PC-9 (cell line): ENCODE measurements at regions not wholly inside any gene's neighbourhood (a gene's known extent, or its start where the extent isn't known, plus 50 kb on each side); places are given as distances from the start of the nearest gene placed in this dataset.

Experiments
- BruUV-seq: library from RNA; stranded (reverse); fragments of 400-500 nt; replicated peaks from 2 replicates; lab custom pipeline; 2021; lab: Mats Ljungman, UMichigan
- CTCF ChIA-PET: fragments of 300-600 bp; sonication (Branson Sonifier 250); formaldehyde crosslinking; loops from one replicate; lab custom pipeline; 2022; ENCODE audit warnings: antibody characterized with exemption; lab: Charles Lee
- POLR2A ChIA-PET: fragments of 300-600 bp; sonication (Branson Sonifier 250); formaldehyde crosslinking; loops from one replicate; lab custom pipeline; 2022; ENCODE audit warnings: antibody characterized with exemption; ENCODE audit not compliant: unreplicated experiment; lab: Charles Lee
- DNase-seq, 2 experiments: peaks; one replicate each; pipeline versions ENCODE4 v3.0.0 to v3.0.0-alpha.2; 2015 to 2022; ENCODE audit warnings: mixed read lengths in 1 of 2
- H2AFZ ChIP-seq: fragments of 200-600 bp; sonication (generic); 2 replicates; pipeline ENCODE4 v1.8.1; 2017; ENCODE audit warnings: antibody characterized with exemption
- H3F3A ChIP-seq: fragments of 200-600 bp; sonication (generic); 2 replicates; pipeline ENCODE4 v1.8.1; 2017; ENCODE audit warnings: antibody characterized with exemption, mild to moderate bottlenecking, low read depth; ENCODE audit not compliant: insufficient read depth
- H3K27ac ChIP-seq: fragments of 200-600 bp; sonication (generic); 2 replicates; pipeline ENCODE4 v1.6.1; 2016; ENCODE audit warnings: mixed run types
- H3K27me3 ChIP-seq: fragments of 200-600 bp; sonication (generic); 2 replicates; pipeline ENCODE4 v1.6.1; 2016; ENCODE audit warnings: low read depth, mixed run types; ENCODE audit not compliant: insufficient read depth
- H3K36me3 ChIP-seq: fragments of 200-600 bp; sonication (generic); 2 replicates; pipeline ENCODE4 v1.6.1; 2016; ENCODE audit warnings: low read depth, mixed run types
- H3K4me1 ChIP-seq: fragments of 200-600 bp; sonication (generic); replicated peaks from 2 replicates; pipeline ENCODE4 v1.6.1; 2016; ENCODE audit warnings: mixed run types; ENCODE audit not compliant: insufficient read depth
- H3K4me2 ChIP-seq: fragments of 200-600 bp; sonication (generic); 2 replicates; pipeline ENCODE4 v1.6.1; 2017; ENCODE audit warnings: mixed run types
- H3K4me3 ChIP-seq: fragments of 200-600 bp; sonication (generic); 2 replicates; pipeline ENCODE4 v1.6.1; 2016; ENCODE audit warnings: mixed run types
- H3K79me2 ChIP-seq: fragments of 200-600 bp; sonication (generic); 2 replicates; pipeline ENCODE4 v1.6.1; 2017; ENCODE audit warnings: low read depth, mixed run types
- H3K9me2 ChIP-seq: fragments of 200-600 bp; sonication (generic); 2 replicates; pipeline ENCODE4 v1.8.1; 2017; ENCODE audit warnings: mild to moderate bottlenecking; ENCODE audit not compliant: insufficient read depth
- H3K9me3 ChIP-seq: fragments of 200-600 bp; sonication (generic); 2 replicates; pipeline ENCODE4 v1.8.1; 2016; ENCODE audit warnings: low read depth; ENCODE audit not compliant: insufficient read depth
- H4K20me1 ChIP-seq: fragments of 200-600 bp; sonication (generic); 2 replicates; pipeline ENCODE4 v1.8.1; 2017; ENCODE audit not compliant: insufficient read depth
- CTCF ChIP-seq: fragments of 200-600 bp; sonication (generic); conservative IDR thresholded peaks from 2 replicates; pipeline ENCODE4 v1.6.1; 2017; ENCODE audit warnings: mixed run types, antibody characterized with exemption, mild to moderate bottlenecking, moderate library complexity
- EZH2 ChIP-seq: fragments of 200-600 bp; sonication (generic); IDR thresholded peaks from 2 replicates; pipeline ENCODE4 v1.8.0; 2017; ENCODE audit warnings: antibody characterized with exemption, low read depth
- intact Hi-C: fragments of 100-400 bp; cut with micrococcal nuclease; formaldehyde crosslinking; loops from one replicate; pipeline ENCODE4 v1.10.0; 2022; ENCODE audit not compliant: unreplicated experiment

DNA sequence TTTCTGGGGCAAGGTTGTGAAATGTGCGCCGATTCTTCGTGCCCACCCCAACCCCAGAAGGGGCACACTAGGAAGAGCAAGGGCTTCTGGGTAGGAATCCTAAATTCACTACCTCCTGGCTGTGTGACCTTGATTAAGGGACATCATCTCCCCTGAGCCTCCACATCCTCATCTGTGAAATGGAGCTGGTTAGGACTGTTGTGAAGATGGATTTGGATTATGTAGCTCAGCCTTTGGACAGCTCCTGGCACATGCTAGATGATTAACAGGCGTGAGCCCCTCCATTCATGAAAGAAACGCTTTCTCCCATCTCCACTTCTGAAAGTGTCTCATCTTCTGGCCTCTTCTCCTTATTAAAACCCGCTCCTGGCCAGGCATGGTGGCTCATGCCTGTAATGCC, 65.3 kb upstream of the TMEM97 start:
- CTCF ChIA-PET, result no interaction called here
- TF ChIP-seq CTCF (no peak), EZH2 (no peak)

DNA sequence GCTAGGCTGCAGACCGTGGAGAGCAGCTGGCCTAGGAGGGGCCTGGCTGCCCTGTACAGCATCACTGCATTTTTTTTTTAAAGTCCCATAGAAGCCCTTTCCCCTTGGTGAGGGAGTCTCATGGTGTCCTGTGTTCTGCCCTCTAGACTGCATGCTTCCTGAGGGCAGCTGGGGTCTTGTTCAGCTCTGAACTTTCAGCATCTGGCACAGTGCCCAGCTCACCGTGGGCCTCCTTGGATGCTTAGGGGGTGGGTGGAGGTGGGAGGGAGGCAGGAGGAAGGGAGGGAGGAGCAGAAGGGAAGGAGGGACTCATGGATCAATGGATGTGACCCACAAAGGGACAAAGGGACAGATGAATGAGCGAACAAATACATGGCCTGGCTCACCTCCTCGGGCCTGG, 63.4 kb upstream of the TMEM97 start:
- Histone ChIP-seq H3K79me2 (no peaks in the 10 kb centered on the region), H3K4me2 (no peak overlapping the region), H4K20me1 (no peaks in the 10 kb centered on the region), H3K9me2 (no peaks in the 10 kb centered on the region), H3K4me3 (no peak overlapping the region), H3K4me1 (peaks cover 11% of the 10 kb centered on the region; the same call in 1 of the 2 replicates), H3F3A (no peaks in the 10 kb centered on the region), H3K27me3 (peaks cover 11% of the 10 kb centered on the region), H3K9me3 (no peaks in the 10 kb centered on the region), H2AFZ (no peak overlapping the region), H3K27ac (no peak overlapping the region), H3K36me3 (no peaks in the 10 kb centered on the region)
- POLR2A ChIA-PET, result no interaction called here
- TF ChIP-seq EZH2, result no peak
- no peak for TF ChIP-seq CTCF
- intact Hi-C loops, result no loop called here
- CTCF ChIA-PET, result interaction anchor here (0.6 kb wide), 1 partner anchor 609 kb away, joined by 4 read pairs; no protein-coding TSS in a partner anchor
- DNase-seq, result no peak
- no TSS peak for BruUV-seq

More for the DNA sequence above, 65.3 kb upstream of the TMEM97 start:
- H3F3A ChIP-seq, result no peaks in the 10 kb centered on the region
- POLR2A ChIA-PET, result no interaction called here
- no peaks in the 10 kb centered on the region for H3K79me2 ChIP-seq
- H3K4me2 ChIP-seq, result no peak overlapping the region
- no TSS peak for BruUV-seq
- no peak overlapping the region for H2AFZ ChIP-seq
- no peaks in the 10 kb centered on the region for H3K9me3 ChIP-seq
- H4K20me1 ChIP-seq, result no peaks in the 10 kb centered on the region
- peaks cover 11% of the 10 kb centered on the region; the same call in 1 of the 2 replicates for H3K4me1 ChIP-seq
- H3K27ac ChIP-seq, result no peak overlapping the region
- DNase-seq, result no peak
- intact Hi-C loops, result loop anchor here (5.0 kb wide), 1 partner anchor 446 kb away; no protein-coding TSS in a partner anchor
- H3K9me2 ChIP-seq, result no peaks in the 10 kb centered on the region
- no peak overlapping the region for H3K4me3 ChIP-seq
- H3K36me3 ChIP-seq, result no peaks in the 10 kb centered on the region
- H3K27me3 ChIP-seq, result peaks cover 9% of the 10 kb centered on the region

- H3F3A ChIP-seq, result no peaks in the 10 kb centered on the region
- no peaks in the 10 kb centered on the region for H3K9me2 ChIP-seq
- H3K4me3 ChIP-seq, result no peak overlapping the region
- intact Hi-C loops, result no loop called here
- CTCF ChIA-PET, result no interaction called here
- H3K4me1 ChIP-seq, result peaks cover 11% of the 10 kb centered on the region; the same call in 1 of the 2 replicates
- H3K79me2 ChIP-seq, result no peaks in the 10 kb centered on the region
- H2AFZ ChIP-seq, result no peak overlapping the region
- H3K36me3 ChIP-seq, result no peaks in the 10 kb centered on the region
- no peak overlapping the region for H3K27ac ChIP-seq
- no TSS peak for BruUV-seq
- peaks cover 11% of the 10 kb centered on the region for H3K27me3 ChIP-seq
- POLR2A ChIA-PET, result no interaction called here
- H3K9me3 ChIP-seq, result no peaks in the 10 kb centered on the region
- no peak for DNase-seq
- TF ChIP-seq CTCF (no peak), EZH2 (no peak)
- H3K4me2 ChIP-seq, result no peak overlapping the region
- H4K20me1 ChIP-seq, result no peaks in the 10 kb centered on the region
Observed at GRCh38 chr17:28256370-28256769, 62.6 kb upstream of the TMEM97 start.
